BLaER1 treated with 17β-estradiol and CSF1 and Interleukin-3, amounts not matched to agents 10 nM and 100 nM (cell line): ENCODE measurements at regions not wholly inside any gene's neighbourhood (a gene's known extent, or its start where the extent isn't known, plus 50 kb on each side); places are given as distances from the start of the nearest gene placed in this dataset.
"Not testable (repeated sequence)": the region's sequence is repeated elsewhere in the genome, so short reads cannot be mapped to it uniquely, and the experiment has no call there.

Experiments
- H3K27ac ChIP-seq, 11 experiments: shearing (Covaris generic); formaldehyde crosslinking; 2 replicates each; pipeline ENCODE4 v1.8.1; 2022
- H3K27me3 ChIP-seq, 11 experiments: shearing (Covaris generic); formaldehyde crosslinking; 2 replicates each; pipeline ENCODE4 v1.8.1; 2022
- H3K36me3 ChIP-seq, 11 experiments: shearing (Covaris generic); formaldehyde crosslinking; 2 replicates each; pipeline ENCODE4 v1.8.1; 2022
- H3K4me1 ChIP-seq, 10 experiments: shearing (Covaris generic); formaldehyde crosslinking; 2 replicates each; pipeline ENCODE4 v1.8.1; 2022
- H3K4me2 ChIP-seq, 11 experiments: shearing (Covaris generic); formaldehyde crosslinking; 2 replicates each; pipeline ENCODE4 v1.8.1; 2022
- H3K4me3 ChIP-seq, 10 experiments: shearing (Covaris generic); formaldehyde crosslinking; 2 replicates each; pipeline ENCODE4 v1.8.1; 2022
- H3K9ac ChIP-seq, 11 experiments: shearing (Covaris generic); formaldehyde crosslinking; 2 replicates each; pipeline ENCODE4 v1.8.1; 2022
- H3K9me3 ChIP-seq, 11 experiments: shearing (Covaris generic); formaldehyde crosslinking; replicated peaks in 1 of 11; 2 replicates each; pipeline ENCODE4 v1.8.1; 2022
- H4K20me1 ChIP-seq, 11 experiments: shearing (Covaris generic); formaldehyde crosslinking; 2 replicates each; pipeline ENCODE4 v1.8.1; 2022
- Cebpa-rat ChIP-seq, 11 experiments: shearing (Covaris generic); IDR thresholded peaks; 2 replicates each; pipeline ENCODE4 v1.8.1; 2022

DNA sequence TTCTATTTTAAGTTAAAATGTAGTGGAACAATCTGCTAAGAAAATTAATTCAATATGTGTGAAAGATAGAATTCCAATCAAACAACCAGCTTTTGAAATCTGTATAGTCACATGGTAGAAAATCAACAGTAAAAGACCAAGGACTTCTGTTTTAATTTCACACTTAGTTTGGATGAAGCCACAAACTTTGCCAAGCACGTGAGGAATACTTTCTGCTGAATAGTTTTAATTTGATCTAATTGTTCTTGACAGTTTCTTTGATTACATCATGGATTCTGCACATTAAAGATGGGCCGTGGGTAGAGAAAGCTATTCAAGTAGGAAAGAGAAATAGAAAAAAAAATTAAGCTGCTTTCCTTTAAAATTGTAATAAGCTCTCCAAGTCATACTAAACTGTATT, 137.9 kb upstream of the FAM241A start:
- H3K27me3 ChIP-seq = no peaks in the 10 kb centered on the region
- no peaks in the 10 kb centered on the region for H4K20me1 ChIP-seq
- H3K4me1 ChIP-seq = no peaks in the 10 kb centered on the region
- no peaks in the 10 kb centered on the region for H3K36me3 ChIP-seq
- TF ChIP-seq Cebpa-rat (IDR thresholded peaks at IDR 0.05) = no peak
- no peak overlapping the region for H3K4me3 ChIP-seq
- H3K9ac ChIP-seq = no peak overlapping the region
- no peaks in the 10 kb centered on the region for H3K9me3 ChIP-seq
- H3K27ac ChIP-seq = no peak overlapping the region
- H3K4me2 ChIP-seq = no peak overlapping the region

DNA sequence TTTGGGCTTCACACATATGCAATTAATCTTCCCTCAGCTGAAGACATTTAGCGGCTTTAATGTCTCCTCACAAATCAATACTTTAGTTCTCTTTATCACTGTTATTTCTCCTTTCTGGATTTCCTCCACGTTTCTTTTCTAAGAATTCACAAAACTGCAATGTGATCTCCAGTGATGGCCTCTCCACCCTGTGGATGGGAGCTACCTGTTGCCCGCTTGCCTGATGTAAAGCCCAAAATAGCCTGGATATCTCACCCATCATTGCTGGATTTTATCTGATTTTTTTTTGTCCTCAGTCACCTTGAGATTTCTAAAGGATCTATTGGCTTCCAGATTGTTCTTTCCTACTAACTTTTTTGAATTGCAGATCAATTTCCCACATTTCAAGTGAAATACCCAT, 129.3 kb upstream of the FAM241A start:
- no peak overlapping the region for H3K4me3 ChIP-seq
- no peaks in the 10 kb centered on the region for H3K27me3 ChIP-seq
- no peaks in the 10 kb centered on the region for H4K20me1 ChIP-seq
- H3K4me2 ChIP-seq = no peak overlapping the region
- H3K9me3 ChIP-seq = no peaks in the 10 kb centered on the region
- no peak overlapping the region for H3K9ac ChIP-seq
- no peak for TF ChIP-seq Cebpa-rat (IDR thresholded peaks at IDR 0.05)
- H3K4me1 ChIP-seq = no peaks in the 10 kb centered on the region
- no peak overlapping the region for H3K27ac ChIP-seq
- no peaks in the 10 kb centered on the region for H3K36me3 ChIP-seq

DNA sequence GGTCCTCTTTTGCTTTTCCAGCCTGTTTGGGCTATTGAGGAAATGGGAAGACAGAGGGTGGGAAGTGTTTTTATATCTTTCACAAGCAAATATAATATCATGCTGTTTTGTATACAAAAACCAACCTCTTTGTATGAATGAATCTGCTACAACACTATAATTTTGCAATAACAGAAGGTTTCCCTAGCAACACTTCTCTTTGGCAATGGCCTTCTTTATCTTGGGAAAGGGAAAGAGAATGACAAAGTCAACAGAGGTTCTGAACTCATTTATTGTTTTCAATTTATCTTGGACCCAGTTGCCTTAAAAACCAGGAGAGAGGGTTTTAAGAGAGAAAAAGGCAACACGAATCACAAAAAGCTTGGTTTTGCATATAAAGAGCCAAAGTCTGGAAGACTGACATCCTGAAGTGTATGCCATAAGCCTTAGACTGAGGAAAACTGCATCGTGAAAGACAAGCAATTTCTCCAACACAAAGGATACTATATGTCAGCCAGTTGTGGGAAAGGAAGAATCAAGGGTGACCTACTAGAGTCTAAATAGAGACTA, 121.8 kb upstream of the FAM241A start:
- Histone ChIP-seq H3K4me2 (no peak overlapping the region), H3K27ac (no peak overlapping the region), H3K9ac (no peak overlapping the region), H3K4me3 (no peak overlapping the region), H4K20me1 (no peaks in the 10 kb centered on the region; a peak in 1 of 22 replicates), H3K27me3 (no peaks in the 10 kb centered on the region), H3K4me1 (no peaks in the 10 kb centered on the region), H3K36me3 (no peaks in the 10 kb centered on the region), H3K9me3 (0 out of 22 replicates have a peak, but pooled peaks cover 0 to 6% (median 0%) of the 10 kb centered on the region in 11 experiments)
- no peak for TF ChIP-seq Cebpa-rat (IDR thresholded peaks at IDR 0.05)

DNA sequence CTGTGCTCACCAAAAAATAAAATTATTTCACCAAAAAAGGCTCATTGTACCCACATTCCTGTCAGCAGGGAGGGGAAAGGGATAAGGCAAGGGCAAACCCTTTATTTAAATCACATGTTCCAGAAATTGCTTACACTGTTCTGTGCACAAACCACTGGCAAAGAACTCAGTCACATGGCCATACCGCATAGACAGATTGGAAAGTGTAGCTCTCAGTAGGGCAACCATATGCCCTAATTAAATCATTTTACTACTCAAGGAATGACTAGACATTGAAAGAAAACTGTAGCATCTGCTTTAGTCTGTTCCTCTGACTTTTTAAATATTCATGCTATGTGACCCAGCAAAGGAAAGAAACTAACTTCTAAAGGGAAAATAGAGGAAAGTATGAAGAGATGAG, 119.2 kb upstream of the FAM241A start:
- no peak for TF ChIP-seq Cebpa-rat (IDR thresholded peaks at IDR 0.05)

DNA sequence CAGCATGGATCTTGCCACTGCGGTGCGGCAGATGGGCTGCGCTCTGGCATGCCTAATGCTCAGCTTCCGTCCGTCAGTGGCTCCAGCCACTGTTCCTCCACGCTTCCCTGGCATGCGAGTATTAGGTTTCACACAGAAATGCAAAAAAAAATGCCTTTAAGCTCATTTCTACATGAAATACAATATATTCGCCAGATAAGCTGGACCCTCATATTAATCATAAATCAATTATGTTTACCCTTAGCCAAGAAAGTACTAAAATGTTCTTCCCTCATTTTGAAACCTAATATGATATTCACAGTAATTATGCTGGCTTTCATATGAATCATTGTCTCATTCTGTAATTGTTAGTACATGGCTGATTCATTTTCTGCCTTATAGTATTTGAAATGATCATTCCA, 115.5 kb upstream of the FAM241A start:
- no peaks in the 10 kb centered on the region; a peak in 1 of 22 replicates for H4K20me1 ChIP-seq
- no peak for TF ChIP-seq Cebpa-rat (IDR thresholded peaks at IDR 0.05)
- no peaks in the 10 kb centered on the region for H3K4me1 ChIP-seq
- H3K27ac ChIP-seq = no peak overlapping the region
- H3K36me3 ChIP-seq = no peaks in the 10 kb centered on the region
- 0 out of 22 replicates have a peak, but pooled peaks cover 0 to 6% (median 0%) of the 10 kb centered on the region in 11 experiments for H3K9me3 ChIP-seq
- H3K4me2 ChIP-seq = no peak overlapping the region
- H3K9ac ChIP-seq = no peak overlapping the region
- no peak overlapping the region for H3K4me3 ChIP-seq
- no peaks in the 10 kb centered on the region for H3K27me3 ChIP-seq

More for the DNA sequence above, 119.2 kb upstream of the FAM241A start:
- Histone ChIP-seq H3K27ac (no peak overlapping the region), H3K27me3 (no peaks in the 10 kb centered on the region), H3K36me3 (no peaks in the 10 kb centered on the region), H3K4me2 (no peak overlapping the region), H3K4me3 (no peak overlapping the region), H4K20me1 (no peaks in the 10 kb centered on the region; a peak in 1 of 22 replicates), H3K4me1 (no peaks in the 10 kb centered on the region), H3K9me3 (0 out of 22 replicates have a peak, but pooled peaks cover 0 to 6% (median 0%) of the 10 kb centered on the region in 11 experiments), H3K9ac (no peak overlapping the region)

DNA sequence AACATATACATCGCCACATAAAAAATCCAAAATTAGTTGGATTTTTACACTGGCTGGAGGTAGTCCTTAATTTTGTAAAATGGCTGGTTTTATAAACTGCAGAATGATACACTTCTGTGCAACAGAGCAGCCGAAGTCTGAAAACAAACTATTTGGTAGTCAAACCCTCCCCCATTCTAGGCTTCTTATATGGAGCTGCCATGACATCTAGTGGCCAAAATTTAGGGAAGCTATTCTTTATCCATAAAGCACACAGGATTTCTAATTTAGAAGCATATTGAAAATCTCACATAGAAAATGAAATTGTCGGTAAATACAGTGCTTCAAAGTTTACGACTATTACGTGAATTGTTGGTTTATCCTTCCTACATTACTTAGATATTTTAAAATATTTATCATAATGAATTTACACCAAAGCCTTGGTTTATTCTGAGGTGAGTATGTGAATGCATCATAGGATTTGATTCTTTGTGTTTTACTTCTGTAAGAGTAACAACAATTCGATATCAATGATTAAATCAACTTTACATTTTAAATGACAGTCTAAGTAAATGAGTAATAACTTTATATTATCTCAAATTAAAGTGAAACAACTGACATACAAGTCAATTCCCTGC, 113.4 kb upstream of the FAM241A start:
- Histone ChIP-seq H4K20me1 (no peaks in the 10 kb centered on the region; a peak in 1 of 22 replicates), H3K4me1 (no peaks in the 10 kb centered on the region), H3K27ac (no peak overlapping the region), H3K9me3 (0 out of 22 replicates have a peak, but pooled peaks cover 0 to 6% (median 0%) of the 10 kb centered on the region in 11 experiments), H3K9ac (no peak overlapping the region), H3K36me3 (no peaks in the 10 kb centered on the region), H3K27me3 (no peaks in the 10 kb centered on the region), H3K4me2 (no peak overlapping the region), H3K4me3 (no peak overlapping the region)
- TF ChIP-seq Cebpa-rat (IDR thresholded peaks at IDR 0.05) = no peak

DNA sequence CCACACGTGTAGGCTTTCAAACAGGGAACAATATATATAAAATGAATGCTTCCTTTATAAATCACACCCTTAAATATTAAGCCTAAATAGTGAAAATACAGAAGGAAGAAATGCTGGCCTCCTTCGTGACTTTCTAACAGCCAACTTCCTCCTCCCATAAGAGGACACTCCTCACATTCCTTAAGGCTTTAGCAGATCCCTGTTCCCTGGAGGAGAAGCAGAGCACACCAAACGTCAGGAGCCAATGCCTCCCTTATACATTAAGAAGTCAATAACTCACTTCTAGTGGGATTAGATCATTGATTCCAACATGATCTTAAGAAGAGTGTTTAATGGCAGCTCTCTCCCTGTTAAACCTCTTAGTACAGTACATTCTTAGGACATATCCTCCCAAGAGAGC, 108.4 kb upstream of the FAM241A start:
- H3K27me3 ChIP-seq = no peaks in the 10 kb centered on the region
- H3K9me3 ChIP-seq = no peaks in the 10 kb centered on the region
- no peaks in the 10 kb centered on the region for H3K4me1 ChIP-seq
- no peaks in the 10 kb centered on the region; a peak in 2 of 22 replicates for H4K20me1 ChIP-seq
- no peak for TF ChIP-seq Cebpa-rat (IDR thresholded peaks at IDR 0.05)
- no peak overlapping the region for H3K4me3 ChIP-seq
- H3K9ac ChIP-seq = no peak overlapping the region
- H3K4me2 ChIP-seq = no peak overlapping the region; a peak in 2 of 22 replicates
- no peaks in the 10 kb centered on the region for H3K36me3 ChIP-seq
- no peak overlapping the region for H3K27ac ChIP-seq

DNA sequence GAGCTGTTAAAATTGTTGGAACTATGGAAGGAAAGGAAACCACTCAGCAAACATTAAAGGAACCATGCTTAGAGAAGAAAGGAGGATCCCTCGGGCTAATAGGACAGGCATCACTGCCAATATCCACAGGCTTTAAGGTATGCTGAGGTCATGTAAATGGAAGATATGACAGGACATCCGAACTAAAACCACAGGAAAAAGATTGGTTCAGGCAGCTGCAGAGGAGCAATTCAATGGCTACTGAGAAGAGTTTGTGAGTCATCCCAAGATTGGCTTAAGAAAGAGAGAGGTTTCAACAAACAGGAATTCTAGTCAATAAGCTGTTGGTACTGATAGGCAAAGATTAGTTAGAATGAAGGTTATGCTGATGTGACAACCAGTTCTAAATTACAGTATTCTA, 106.4 kb upstream of the FAM241A start:
- Histone ChIP-seq H3K27me3 (no peaks in the 10 kb centered on the region), H3K27ac (no peak overlapping the region), H4K20me1 (no peaks in the 10 kb centered on the region; a peak in 1 of 22 replicates), H3K36me3 (no peaks in the 10 kb centered on the region), H3K9ac (no peak overlapping the region), H3K4me1 (no peaks in the 10 kb centered on the region), H3K9me3 (no peaks in the 10 kb centered on the region), H3K4me2 (no peak overlapping the region), H3K4me3 (no peak overlapping the region)
- TF ChIP-seq Cebpa-rat (IDR thresholded peaks at IDR 0.05) = no peak

DNA sequence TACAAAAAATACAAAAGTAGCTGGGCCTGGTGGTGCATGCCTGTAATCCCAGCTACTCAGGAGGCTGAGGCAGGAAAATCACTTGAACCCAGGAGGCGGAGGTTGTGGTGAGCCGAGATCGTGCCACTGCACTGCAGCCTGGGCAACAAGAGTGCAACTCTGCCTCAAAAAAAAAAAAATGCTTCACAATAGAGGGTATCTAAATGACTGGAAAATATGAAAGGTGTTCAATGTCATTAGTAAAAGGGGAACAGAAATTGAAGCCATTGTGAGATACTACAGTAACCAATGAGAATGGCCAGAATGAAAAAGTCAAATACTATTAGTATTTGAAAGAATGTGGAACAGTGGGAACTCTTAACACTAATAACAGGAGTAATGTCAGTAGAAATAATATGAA, 96.1 kb upstream of the FAM241A start:
- H3K27me3 ChIP-seq, H3K9me3 ChIP-seq, H3K36me3 ChIP-seq, H3K4me1 ChIP-seq, H3K4me2 ChIP-seq, H3K4me3 ChIP-seq, H3K9ac ChIP-seq, H4K20me1 ChIP-seq, H3K27ac ChIP-seq: not testable (repeated sequence)

DNA sequence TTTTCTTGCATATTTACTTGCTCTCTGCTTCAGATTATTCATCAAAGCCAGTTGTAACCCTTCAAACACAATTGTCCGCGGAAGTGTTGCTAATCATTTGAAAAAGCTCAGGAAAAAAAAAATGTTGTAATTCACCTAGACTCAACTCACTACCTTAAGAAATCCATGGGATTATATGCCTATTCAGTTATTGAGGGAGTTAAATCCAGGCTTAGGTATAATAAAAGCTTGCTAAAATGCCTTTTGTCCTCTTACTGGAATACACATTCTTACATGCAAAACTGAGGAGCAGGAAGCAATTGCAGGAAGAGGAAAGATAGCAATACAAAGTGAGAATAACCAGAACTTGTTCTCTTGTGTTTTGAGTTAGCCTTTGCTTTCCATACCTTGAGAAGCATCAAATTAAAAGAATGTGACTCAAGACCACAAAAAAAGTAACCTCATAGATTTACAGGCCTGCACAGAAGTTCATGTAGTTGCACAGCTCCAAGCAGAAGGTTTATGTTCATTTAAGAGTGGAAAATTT, 91.4 kb upstream of the FAM241A start:
- no peak for TF ChIP-seq Cebpa-rat (IDR thresholded peaks at IDR 0.05)
- Histone ChIP-seq H3K9me3 (no peaks in the 10 kb centered on the region), H3K4me1 (peaks cover 0 to 7% (median 0%) of the 10 kb centered on the region in 10 experiments; a peak in 1 of 20 replicates), H3K36me3 (no peaks in the 10 kb centered on the region), H4K20me1 (no peaks in the 10 kb centered on the region), H3K4me3 (no peak overlapping the region), H3K9ac (no peak overlapping the region), H3K27me3 (no peaks in the 10 kb centered on the region), H3K4me2 (no peak overlapping the region), H3K27ac (no peak overlapping the region)
